GM18907 (cell line): ENCODE measurements at regions not wholly inside any gene's neighbourhood (a gene's known extent, or its start where the extent isn't known, plus 50 kb on each side); places are given as distances from the start of the nearest gene placed in this dataset.

Source experiments
- ATAC-seq: cut with Tn5 transposase; IDR thresholded peaks from one replicate; pipeline ENCODE4 v1.9.1; 2021; ENCODE audit warnings: mild to moderate bottlenecking, moderate library complexity; ENCODE audit not compliant: unreplicated experiment

- no peak for ATAC-seq
These were observed 148.2 kb downstream of the PCSK1 start for GRCh38 chr5:96284727-96285389.

- no peak for ATAC-seq
These were observed 149.5 kb downstream of the PCSK1 start for GRCh38 chr5:96283589-96283988.

GRCh38 chr5:96282020-96282419 lies 151.0 kb downstream of the PCSK1 start:
- no peak for ATAC-seq

GRCh38 chr5:96280946-96281393 lies 152.1 kb downstream of the PCSK1 start:
- no peak for ATAC-seq

- ATAC-seq = peak; percentile 71
These were observed 153.1 kb downstream of the PCSK1 start for GRCh38 chr5:96279801-96280542.

- ATAC-seq = no peak
These were observed 154.1 kb downstream of the PCSK1 start for GRCh38 chr5:96278981-96279380.

GRCh38 chr5:96275051-96275450 lies 158.0 kb downstream of the PCSK1 start:
- ATAC-seq = no peak

- ATAC-seq = no peak
These were observed 167.6 kb downstream of the PCSK1 start for GRCh38 chr5:96265487-96265886.

- ATAC-seq = no peak
These were observed 169.0 kb downstream of the PCSK1 start for GRCh38 chr5:96264047-96264446.

- no peak for ATAC-seq
These were observed 170.9 kb downstream of the PCSK1 start for GRCh38 chr5:96262105-96262504.

GRCh38 chr5:96260009-96260408 lies 173.0 kb downstream of the PCSK1 start:
- ATAC-seq = no peak

GRCh38 chr5:96259151-96259772 lies 173.8 kb downstream of the PCSK1 start:
- ATAC-seq = no peak

GRCh38 chr5:96258692-96259091 lies 174.4 kb downstream of the PCSK1 start:
- ATAC-seq = no peak

- ATAC-seq = no peak
These were observed 175.1 kb downstream of the PCSK1 start for GRCh38 chr5:96257904-96258303.

GRCh38 chr5:96256795-96257470 lies 176.1 kb downstream of the PCSK1 start:
- no peak for ATAC-seq

GRCh38 chr5:96254980-96255691 lies 177.9 kb downstream of the PCSK1 start:
- ATAC-seq = no peak

- ATAC-seq = no peak
These were observed 179.9 kb downstream of the PCSK1 start for GRCh38 chr5:96253140-96253539.

GRCh38 chr5:96252596-96252995 lies 180.5 kb downstream of the PCSK1 start:
- no peak for ATAC-seq

GRCh38 chr5:96250782-96251181 lies 182.3 kb downstream of the PCSK1 start:
- ATAC-seq = no peak

GRCh38 chr5:96248131-96248530 lies 184.9 kb downstream of the PCSK1 start:
- no peak for ATAC-seq

GRCh38 chr5:96247708-96248107 lies 185.3 kb downstream of the PCSK1 start:
- ATAC-seq = no peak
